Medulla oblongata (tissue), 1 donor: ENCODE measurements at regions not wholly inside any gene's neighbourhood (a gene's known extent, or its start where the extent isn't known, plus 50 kb on each side); places are given as distances from the start of the nearest gene placed in this dataset.

Experiments used
- DNase-seq: peaks from one replicate; pipeline ENCODE4 v3.0.0-alpha.2; 2015; ENCODE audit errors: extremely low spot score

DNA sequence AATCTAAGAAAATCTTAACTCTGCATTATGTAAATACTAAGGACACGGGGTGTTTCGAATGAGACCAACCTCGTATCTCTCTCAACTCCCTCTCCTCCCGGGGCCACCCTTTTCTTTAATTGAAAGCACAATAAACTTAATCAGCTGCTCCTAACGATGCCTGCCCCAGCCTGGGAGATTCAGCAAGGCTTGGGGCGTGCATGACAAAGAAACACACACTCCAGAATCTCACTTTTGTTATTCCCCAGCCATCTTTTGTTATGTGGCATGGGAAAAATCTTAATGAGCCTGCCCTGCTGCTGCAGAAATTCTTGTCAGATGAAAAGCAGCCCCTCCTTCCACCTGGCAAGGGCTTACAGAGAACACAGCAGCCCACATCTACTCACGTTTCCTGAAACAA lies 117.4 kb downstream of the TTLL2 start:
- DNase-seq: no peak

DNA sequence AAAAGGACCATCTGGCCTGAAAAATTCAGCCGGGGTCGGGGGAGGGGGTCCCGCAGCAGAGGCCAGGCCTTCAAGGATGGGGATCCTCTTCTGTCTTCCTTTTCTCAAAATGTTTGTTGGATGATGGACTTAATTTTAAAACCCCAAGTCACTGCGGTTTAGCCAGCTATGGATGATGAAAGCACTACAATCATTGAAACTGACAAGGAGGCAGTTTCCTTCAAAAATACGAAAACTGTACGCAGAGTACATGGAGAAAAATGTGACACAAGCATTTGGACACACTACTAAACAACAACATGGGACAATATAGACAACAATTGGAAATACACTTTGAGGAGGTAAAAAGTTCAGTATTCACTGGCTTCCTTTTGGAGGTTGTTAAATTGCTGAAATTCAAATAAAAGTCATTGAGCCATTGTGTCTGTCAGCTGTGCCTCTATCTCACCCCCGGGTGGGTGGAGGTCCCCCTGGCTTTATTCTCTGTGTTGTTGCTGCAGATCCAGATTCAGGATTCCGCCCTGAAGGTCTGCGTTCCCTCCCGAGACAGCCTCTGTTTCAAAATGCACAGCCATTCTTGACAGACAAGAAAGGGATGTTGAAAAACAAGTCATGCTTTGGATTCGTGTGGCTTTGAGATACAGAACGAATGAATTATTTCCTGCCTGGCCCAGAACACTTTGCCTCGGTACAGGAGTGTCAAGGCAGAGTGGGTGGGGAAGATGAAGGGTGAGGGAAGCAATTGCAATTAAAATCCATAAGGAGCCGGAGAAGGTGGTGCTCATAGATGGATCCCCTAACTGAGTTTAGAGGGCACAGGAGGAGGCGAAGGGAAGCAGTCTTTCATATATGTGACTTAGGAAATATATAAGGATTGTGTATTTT lies 118.2 kb downstream of the TTLL2 start:
- DNase-seq: no peak

DNA sequence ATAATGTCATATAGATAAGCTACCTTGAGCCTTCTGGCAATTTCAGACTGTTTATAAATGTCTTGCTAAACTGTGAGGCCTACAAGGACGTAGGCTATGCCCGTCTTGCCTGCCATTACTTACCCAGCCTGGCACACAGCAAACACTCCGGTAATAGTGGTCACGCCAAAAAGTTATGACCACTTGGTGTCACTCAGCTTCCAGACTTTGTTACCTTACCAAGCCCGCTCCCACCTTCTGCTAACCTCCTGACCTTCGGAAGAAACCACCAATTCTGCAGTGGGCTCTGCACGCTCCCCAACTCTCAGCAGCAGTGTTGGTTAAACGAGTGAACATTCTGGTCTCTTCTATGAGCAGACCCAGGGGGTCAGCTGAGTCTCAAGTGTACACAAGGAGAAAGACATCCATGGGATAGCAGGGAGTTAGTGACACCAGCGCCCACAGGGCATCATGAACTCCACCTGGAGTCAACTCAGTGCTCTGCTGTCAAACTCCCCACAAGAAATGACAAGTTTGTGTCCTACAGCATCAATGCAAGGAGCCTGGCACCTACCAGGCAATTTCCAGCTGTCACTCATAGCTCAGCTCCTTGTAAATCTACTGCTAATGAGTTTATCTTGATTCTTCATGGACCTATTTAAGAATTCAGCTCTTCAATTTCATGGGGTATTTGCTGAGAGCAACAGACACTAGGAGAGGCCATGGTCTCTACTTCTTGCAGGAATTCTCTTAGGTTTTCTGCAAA lies 119.9 kb downstream of the TTLL2 start:
- DNase-seq: no peak

DNA sequence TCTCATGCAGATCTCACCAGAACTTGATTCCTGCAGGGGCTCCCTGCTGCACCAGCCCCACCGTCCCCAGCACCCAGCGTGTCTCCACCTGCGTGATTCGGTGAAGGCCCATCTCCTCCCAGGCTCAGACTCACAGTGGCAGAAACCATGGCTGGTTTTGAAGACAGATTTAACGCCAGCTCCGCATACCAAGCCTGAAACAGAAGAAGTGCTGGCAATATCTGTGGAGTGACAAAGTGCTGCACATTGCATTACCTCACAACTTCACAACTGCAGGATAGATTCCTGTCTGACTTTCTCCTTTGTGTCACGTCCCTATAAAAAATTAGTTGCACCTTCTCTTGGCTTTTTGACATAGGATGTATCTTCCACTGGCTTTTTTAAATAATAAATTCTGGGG lies 120.7 kb downstream of the TTLL2 start:
- DNase-seq: no peak

DNA sequence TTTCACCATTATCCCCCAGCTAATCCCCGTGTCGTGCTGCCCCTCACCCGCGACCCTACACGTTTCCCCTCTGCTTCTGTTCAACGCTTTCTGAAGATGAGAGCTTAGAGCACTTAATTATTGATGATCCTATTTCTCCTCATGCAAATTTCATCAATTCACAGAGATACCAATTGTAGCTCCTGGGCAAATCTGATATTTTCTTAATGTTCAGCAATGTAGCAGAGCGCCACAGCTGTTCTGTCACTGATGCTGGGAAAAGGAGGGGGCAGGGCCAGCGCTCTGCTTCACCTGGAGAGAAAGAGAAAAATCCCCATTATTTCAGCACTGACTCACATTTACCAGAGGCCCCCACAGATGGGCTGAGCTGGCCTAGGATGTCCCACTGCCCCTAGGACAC lies 121.2 kb downstream of the TTLL2 start:
- no peak for DNase-seq

DNA sequence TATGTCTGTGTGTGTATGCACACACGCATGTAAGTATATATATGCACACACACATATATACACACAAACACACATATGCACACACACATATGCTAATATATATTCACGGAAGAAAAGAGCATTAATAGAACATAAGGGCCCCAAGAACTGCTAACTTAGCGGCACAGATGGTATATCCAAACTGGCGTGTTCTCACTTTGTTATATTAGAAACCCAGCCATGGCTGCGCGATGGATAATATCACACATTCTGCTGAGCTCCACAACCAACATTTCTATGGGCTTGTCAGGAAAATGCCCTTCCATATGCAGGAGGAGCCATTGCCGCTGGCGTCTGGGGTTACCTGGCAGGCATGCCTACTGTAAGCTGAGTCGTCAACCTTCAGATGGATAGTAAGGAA lies 122.1 kb downstream of the TTLL2 start:
- DNase-seq: no peak

DNA sequence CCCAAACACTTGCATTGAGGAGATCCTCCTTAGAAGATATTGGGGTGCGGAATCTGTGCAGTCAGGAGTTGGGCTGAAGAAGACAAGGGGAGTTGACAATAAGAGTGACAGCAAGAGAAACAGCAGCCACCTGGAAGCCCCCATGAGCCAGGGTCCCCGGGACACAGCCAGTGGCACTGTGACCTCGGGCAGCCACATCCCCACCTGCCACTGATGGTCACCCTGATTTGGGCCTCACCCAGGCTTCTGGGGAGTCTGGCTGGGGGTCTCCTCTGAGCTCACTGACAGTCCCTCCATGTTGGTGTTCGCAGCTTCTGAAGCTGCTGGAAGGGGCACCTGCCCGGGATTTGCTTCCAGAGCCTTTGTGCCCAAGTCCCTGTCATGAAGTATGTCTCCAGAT lies 123.5 kb downstream of the TTLL2 start:
- DNase-seq: no peak

DNA sequence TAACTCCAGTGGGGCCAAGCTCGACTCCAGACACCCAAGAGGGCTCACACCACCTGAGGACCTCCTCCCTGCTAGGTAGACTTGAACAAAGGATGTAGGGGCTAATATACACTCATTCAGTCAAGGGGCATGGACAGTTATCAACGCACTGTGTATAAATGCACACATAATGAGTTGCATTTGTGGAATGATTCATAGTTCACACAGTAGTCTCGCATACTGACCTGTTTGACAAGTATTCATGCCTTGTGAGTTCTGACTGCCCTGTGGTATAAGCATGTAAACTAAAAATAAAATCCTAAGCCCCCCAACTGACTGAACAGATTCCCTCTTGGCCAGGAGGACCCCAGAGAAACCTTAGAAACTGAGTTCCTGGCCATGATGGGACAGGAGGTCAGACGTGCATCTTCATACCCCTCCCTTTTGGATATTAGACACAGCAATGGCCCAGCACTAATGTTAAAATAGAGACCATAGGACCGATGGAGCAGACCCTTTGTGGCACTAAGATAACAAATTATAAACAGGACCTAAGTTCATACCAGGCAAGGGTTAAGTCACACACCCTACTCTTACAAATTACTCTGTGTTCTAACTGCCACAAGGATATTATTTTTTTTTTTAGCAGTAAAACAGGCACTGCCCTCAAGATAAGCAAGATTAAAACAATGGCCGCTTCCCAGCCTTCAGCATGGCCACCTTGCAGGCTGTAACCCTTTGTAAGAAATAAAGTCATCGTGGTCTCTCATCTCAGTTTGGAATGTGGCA lies 124.4 kb downstream of the TTLL2 start:
- no peak for DNase-seq

DNA sequence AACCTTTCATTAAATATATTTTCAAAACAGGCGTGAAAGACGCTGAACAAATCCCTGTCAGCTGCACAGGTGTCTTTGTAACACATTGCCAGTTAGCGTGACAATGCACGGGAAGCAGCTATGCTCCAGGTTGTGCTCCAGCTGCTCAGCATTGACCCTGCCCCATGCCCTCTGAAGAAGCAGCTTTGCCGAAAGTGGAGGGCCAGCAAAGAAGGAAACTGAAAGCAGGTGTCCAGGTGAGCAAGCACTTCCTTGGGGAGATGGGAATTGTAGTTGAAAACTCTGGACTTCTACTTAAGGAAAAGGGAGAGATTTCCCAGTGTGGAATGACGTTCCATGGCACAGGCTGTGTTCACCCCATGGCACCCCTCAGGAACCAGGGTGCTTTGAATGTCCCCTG lies 125.7 kb downstream of the TTLL2 start:
- no peak for DNase-seq

DNA sequence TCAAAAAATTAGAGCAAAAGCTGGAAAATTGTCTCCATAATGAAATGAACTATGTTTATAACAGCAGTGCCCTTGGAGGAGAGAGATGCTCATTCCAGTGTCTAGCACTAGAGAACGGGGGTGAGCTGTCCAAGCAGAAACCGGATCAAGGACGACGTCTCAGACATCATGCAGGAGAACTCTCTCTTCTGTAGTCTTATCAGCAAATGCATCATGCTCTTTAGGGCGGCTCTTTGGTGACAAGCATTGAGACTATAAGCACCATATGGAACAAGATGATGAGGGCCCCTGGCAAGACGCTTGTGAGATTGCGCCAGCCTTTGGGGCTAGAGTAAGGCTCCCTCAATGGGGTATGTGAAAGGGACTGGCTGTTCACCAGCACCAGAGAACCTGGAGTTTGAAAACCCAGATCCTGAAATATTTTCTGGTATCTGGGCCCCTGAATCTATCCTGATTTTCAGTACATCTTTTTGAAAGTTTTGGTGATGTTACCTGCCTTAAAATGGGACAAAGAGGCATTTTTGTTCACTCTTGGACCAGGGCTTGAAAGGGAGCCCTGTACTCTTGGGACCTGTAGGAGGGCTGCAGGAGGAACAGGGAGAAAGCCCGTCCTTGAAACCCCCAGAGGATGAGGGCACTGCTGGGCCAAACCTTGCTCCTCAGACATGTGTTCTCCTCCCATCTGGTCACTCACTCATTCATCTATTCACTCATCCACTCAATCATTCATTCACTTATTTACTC lies 127.6 kb downstream of the TTLL2 start:
- DNase-seq: no peak

DNA sequence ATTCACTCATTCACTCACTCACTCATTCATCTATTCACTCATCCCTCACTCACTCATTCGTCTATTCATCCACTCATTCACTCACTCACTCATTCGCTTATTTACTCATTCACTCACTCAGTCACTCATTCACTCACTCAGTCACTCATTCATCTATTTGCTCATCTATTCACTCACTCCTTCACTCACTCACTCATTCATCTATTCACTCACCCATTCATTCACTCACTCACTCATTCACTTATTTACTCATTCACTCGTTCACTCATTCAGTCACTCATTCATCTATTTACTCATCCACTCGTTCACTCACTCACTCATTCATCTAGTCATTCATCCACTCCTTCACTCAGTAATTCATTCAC lies 128.2 kb downstream of the TTLL2 start:
- no peak for DNase-seq

DNA sequence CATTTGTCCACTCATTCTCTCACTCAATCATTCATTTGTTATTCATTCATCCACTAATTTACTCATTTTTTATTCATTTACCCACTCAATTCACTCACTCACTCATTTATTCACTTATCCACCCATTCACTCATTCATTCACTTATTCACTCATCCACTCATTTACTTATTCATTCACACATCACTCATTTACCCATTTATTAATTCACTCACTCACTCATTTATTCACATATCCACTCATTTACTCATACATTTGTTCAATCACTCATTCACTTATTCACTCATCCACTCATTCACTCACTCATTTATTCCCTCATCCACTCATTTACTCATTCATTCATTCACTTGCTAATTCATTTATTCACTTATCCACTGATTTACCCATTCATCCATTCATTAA lies 129.1 kb downstream of the TTLL2 start:
- no peak for DNase-seq

DNA sequence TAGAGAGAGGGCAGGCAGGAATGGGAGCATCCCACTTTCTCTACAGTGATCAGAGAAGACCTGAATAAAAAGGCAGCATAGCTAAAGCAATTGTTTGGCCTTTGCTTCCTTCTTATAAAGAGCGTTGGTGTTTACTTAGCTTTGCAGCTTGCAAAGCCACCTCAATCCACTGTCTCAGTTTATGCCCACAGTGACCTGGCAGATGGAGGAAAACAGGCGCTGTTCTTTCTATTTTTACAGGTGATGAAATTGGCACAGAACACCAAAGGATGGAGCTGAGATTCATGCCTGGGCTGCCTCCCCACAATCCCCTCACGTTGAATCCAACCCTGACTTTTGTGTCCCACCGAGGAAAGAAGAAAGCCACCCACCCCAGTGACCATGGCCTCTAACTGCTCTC lies 130.5 kb downstream of the TTLL2 start:
- DNase-seq: no peak

DNA sequence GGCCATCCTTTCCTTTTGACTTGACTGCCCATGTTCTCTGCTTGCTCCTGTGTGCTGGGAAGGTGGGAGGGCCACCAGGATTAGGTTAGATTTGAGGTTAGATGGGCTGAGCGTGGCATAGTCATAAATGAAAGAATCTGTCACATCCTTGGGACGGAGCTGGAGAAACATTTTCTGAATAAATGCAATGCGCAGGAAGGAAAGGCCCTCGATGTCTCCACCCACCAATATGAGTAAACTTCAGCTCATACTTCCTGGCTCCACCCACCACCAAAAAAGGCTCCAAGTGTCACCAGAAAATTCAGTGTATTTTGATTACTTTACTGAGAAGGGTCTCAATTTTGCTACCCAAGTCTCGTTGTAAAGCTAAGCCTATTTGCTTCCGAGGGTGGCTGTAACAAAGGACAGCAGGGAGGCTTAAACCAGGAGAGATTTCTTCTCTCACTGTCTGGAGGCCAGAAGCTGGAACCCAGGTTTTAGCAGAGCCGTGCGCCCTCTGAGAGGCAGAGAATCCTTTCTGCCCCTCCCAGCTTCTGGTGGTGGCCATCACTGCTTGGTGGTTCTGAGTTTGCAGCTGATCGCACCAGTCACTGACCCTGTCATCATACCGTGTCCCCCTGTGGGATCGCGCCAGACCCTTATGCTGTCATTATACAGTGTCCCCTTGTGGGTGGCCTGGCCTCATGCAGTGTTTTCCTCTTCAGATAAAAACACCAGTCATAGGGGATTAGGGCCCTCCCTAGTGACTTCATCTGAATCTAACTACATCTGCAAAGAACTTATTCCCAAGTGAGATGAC lies 137.8 kb downstream of the TTLL2 start:
- no peak for DNase-seq

DNA sequence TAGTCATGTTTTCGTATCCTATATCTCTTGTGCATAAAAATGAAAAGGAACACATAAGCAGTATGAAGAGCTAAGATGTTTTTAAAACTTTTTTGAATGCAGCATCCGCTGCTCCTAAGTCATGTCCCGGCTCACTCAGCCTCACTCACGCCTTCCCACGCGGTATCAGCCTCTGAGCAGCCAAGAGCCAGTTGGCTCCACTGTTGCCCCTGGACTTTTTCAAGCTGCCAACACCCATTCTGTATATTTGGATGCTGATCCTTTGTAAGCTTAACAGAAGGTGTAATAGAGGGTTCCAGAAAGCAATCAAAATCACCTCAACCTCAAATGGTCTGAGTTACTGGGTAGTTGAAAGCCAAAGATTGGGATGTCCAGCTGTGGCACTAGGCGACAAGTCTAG lies 139.3 kb downstream of the TTLL2 start:
- DNase-seq: no peak

DNA sequence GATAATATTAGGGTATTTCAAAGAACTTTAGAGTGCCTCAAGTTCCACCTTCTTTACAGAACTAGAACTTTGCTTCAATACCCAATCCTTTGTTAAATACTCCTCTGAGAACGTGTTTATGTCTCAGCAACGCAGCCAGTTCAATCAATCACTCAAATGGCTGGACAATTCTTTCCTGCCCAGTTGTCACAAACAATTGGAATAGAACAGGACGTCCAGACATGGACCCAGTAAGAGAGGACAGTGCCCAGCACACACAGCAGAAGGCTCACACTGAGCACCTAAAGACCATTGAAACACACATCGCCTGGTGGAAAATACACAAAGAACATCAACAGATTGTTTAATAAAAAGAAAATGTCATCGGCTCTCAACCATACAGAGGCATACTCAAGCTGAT lies 140.6 kb downstream of the TTLL2 start:
- DNase-seq: no peak

DNA sequence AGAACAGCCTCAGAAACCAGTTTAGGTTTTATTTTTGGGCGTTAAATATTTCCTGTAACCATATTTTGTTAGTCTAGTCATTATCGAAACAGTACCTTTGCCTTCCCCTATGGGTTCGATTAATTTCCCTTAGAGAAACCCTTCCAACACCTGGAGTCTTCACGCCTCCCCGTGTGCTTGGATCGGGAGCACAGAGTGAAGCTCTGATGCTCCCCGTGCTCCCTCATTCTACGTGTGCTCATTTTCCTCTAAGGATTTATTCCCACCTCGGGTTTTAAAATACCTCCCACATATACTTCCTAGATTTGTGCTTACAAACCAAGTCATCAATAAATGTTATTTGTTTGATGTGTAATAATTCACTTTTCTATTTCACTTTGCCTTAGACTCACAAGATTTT lies 142.4 kb downstream of the TTLL2 start:
- DNase-seq: no peak

DNA sequence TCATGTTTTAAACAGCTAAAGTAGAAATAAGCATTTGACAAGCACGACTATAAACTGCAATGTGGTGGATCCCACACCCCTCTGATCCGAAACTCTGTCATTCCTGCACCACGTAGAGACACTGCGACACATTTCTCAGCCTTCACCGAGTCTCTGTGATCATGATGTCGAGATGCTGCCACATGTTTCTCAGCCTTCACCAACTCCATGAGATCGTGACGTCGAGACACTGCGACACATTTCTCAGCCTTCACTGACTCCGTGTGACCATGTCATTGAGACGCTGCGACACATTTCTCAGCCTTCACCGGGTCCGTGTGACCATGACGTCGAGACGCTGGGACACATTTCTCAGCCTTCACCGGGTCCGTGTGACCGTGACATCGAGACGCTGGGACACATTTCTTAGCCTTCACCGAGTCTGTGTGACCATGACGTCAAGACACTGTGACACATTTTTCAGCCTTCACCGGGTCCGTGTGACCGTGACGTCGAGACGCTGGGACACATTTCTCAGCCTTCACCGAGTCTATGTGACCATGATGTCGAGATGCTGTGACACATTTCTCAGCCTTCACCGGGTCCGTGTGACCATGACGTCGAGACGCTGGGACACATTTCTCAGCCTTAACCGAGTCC lies 143.0 kb downstream of the TTLL2 start:
- DNase-seq: no peak

DNA sequence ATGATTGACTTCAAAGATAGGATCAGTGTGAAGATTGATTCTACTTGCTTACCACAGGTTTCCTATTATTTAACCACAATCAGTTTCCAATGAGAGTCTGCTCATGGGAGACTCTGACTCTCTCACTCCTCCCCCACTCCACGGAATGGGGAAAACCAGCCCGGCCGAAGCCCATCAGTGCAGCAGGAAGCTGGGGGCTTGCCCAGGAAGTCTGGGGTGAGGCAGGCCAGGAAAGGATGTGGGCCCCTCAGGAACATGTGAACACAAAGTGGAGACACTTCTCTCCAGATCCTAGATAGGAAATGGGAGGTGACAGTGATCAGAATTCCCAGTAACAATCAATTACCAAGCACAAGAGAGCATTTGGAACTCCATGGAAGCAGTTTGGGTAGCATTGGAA lies 144.2 kb downstream of the TTLL2 start:
- no peak for DNase-seq

DNA sequence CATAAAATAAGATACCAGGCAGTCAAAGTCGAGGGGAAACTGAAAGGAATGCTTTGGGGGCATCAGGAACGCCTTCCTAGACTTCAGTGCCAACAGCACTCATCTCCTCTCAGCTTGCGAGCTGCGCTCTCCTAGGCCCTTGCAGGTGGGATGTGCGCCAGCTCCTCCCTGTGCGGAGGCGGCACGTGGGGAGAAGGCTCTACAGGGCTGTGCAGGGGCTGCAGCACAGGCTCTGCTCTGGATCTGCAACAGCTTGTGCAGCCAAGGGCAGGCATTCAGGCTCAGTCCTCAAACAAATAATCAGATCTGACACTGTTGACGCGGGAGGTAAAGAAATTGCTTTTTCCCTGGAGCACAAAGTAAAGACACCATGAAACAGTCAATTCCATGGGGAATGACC lies 144.8 kb downstream of the TTLL2 start:
- DNase-seq: no peak
